ENCODE measurements at regions not wholly inside any gene's neighbourhood (a gene's known extent, or its start where the extent isn't known, plus 50 kb on each side); places are given as distances from the start of the nearest gene placed in this dataset.

DNA sequence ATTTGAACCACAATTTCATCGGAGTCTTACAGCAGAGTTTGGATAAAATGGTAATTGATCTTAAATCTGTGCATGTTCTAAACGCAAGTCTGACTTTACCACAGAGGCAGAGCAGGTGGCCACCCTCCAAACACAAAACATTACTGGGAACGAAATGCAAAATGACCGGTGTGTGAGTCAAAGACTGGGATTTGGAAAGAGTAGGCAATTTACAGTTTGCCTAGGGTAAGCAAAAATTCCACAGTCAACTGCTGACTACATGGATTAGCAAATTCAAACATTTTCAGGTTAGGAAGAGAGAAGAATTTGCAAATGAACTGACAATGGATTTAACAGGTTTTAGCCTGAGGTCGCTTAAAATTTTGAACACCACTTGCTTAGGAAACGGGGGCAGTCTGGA lies 444.4 kb downstream of the HDGFL1 start:
- no peak for DNase-seq
- no peak overlapping the region for H3K27ac Mint-ChIP-seq
- CTCF ChIA-PET, result no interaction called here
- Histone ChIP-seq H3K4me1 (ENCODE audit: insufficient read depth, low read length) (no peaks in the 10 kb centered on the region), H3K4me3 (ENCODE audit: low read length) (no peak overlapping the region), H3K9me3 (ENCODE audit: low read length) (no peaks in the 10 kb centered on the region), H3K27me3 (ENCODE audit: insufficient read depth, low read length, poor library complexity, severe bottlenecking) (no peaks in the 10 kb centered on the region), H3K36me3 (ENCODE audit: insufficient read depth, low read length) (no peaks in the 10 kb centered on the region), H3K27ac (ENCODE audit: low read depth, low read length) (no peak overlapping the region)
- no peaks in the 10 kb centered on the region for H3K4me1 Mint-ChIP-seq
- H3K27me3 Mint-ChIP-seq, result no peaks in the 10 kb centered on the region
- H3K36me3 Mint-ChIP-seq, result no peaks in the 10 kb centered on the region
- peaks cover 0 to 9% (median 7%) of the 10 kb centered on the region in 5 donors for H3K9me3 Mint-ChIP-seq
- POLR2A ChIA-PET, result no interaction called here
- no peak overlapping the region for H3K4me3 Mint-ChIP-seq

DNA sequence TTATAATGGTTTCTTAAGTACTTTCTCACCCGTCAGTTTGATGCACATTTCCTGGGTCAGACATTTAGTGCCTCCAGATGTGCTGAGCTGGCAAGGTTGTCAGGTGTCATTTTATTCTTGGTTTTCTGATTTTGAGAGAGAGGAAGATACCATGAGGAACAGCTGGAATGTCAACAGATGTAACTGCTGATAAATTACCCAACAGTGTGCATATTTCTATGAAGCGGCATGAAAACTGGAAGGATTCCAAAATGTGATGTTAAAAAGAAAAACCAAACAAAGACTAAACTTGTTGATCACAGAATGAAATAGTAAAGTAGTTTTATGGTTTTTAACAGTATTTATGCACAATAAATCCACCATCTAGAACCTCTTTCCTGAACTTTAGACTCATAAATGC lies 447.3 kb downstream of the HDGFL1 start:
- H3K4me1 Mint-ChIP-seq, result no peaks in the 10 kb centered on the region
- POLR2A ChIA-PET, result no interaction called here

GRCh38 chr6:23021487-23021886 lies 452.1 kb downstream of the HDGFL1 start:
- Histone ChIP-seq H3K27me3 (ENCODE audit: insufficient read depth, low read length, poor library complexity, severe bottlenecking) (no peaks in the 10 kb centered on the region), H3K4me3 (ENCODE audit: low read length) (no peak overlapping the region), H3K9me3 (ENCODE audit: low read length) (no peaks in the 10 kb centered on the region), H3K4me1 (ENCODE audit: insufficient read depth, low read length) (no peaks in the 10 kb centered on the region), H3K36me3 (ENCODE audit: insufficient read depth, low read length) (no peaks in the 10 kb centered on the region), H3K27ac (ENCODE audit: low read depth, low read length) (no peak overlapping the region)
- no peaks in the 10 kb centered on the region for H3K4me1 Mint-ChIP-seq
- no peaks in the 10 kb centered on the region for H3K27me3 Mint-ChIP-seq
- CTCF ChIA-PET, result no interaction called here
- H3K36me3 Mint-ChIP-seq, result no peaks in the 10 kb centered on the region
- DNase-seq, result no peak
- POLR2A ChIA-PET, result no interaction called here
- H3K27ac Mint-ChIP-seq, result no peak overlapping the region
- H3K9me3 Mint-ChIP-seq, result peaks cover 0 to 8% (median 4%) of the 10 kb centered on the region in 5 donors
- no peak overlapping the region for H3K4me3 Mint-ChIP-seq

More for the DNA sequence above, 447.3 kb downstream of the HDGFL1 start:
- Mint-ChIP-seq H3K27me3 (no peaks in the 10 kb centered on the region), H3K36me3 (no peaks in the 10 kb centered on the region), H3K9me3 (peaks cover 0 to 8% (median 4%) of the 10 kb centered on the region in 5 donors), H3K4me3 (no peak overlapping the region), H3K27ac (no peak overlapping the region)
- Histone ChIP-seq H3K27me3 (ENCODE audit: insufficient read depth, low read length, poor library complexity, severe bottlenecking) (no peaks in the 10 kb centered on the region), H3K36me3 (ENCODE audit: insufficient read depth, low read length) (no peaks in the 10 kb centered on the region), H3K9me3 (ENCODE audit: low read length) (no peaks in the 10 kb centered on the region), H3K4me1 (ENCODE audit: insufficient read depth, low read length) (no peaks in the 10 kb centered on the region), H3K27ac (ENCODE audit: low read depth, low read length) (no peak overlapping the region), H3K4me3 (ENCODE audit: low read length) (no peak overlapping the region)
- no peak for DNase-seq
- CTCF ChIA-PET, result no interaction called here

- peaks cover 0 to 10% (median 4%) of the 10 kb centered on the region in 5 donors for H3K9me3 Mint-ChIP-seq
- no peak for DNase-seq
- Histone ChIP-seq H3K4me1 (ENCODE audit: insufficient read depth, low read length) (no peaks in the 10 kb centered on the region), H3K4me3 (ENCODE audit: low read length) (no peak overlapping the region), H3K27me3 (ENCODE audit: insufficient read depth, low read length, poor library complexity, severe bottlenecking) (no peaks in the 10 kb centered on the region), H3K36me3 (ENCODE audit: insufficient read depth, low read length) (no peaks in the 10 kb centered on the region), H3K9me3 (ENCODE audit: low read length) (no peaks in the 10 kb centered on the region), H3K27ac (ENCODE audit: low read depth, low read length) (no peak overlapping the region)
- H3K4me3 Mint-ChIP-seq, result no peak overlapping the region
- H3K27ac Mint-ChIP-seq, result no peak overlapping the region
- no peaks in the 10 kb centered on the region for H3K4me1 Mint-ChIP-seq
- ChIA-PET CTCF (no interaction called here), POLR2A (no interaction called here)
- no peaks in the 10 kb centered on the region for H3K27me3 Mint-ChIP-seq
- H3K36me3 Mint-ChIP-seq, result no peaks in the 10 kb centered on the region
Observed at GRCh38 chr6:23027281-23027680, 457.9 kb downstream of the HDGFL1 start.

DNA sequence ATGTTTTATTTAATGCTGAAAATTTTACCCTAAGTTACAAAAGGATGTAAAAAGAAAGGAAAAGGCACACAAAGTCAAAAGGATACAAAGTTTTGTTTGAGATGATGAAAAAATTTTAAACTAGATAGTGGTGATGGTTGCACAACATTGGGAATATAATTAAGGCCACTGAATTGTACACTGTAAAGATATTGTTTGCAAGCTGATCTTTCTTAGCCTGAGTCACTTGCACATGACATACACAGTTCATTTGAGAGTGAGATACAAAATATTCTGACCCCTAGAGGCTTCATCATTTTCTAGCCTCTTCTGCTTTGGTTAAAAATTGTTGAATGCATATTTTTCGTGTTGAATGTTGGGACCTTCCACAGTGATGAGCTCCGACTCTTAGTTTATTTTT lies 462.6 kb downstream of the HDGFL1 start:
- peaks cover 2 to 8% (median 4%) of the 10 kb centered on the region in 5 donors for H3K9me3 Mint-ChIP-seq
- ChIA-PET POLR2A (no interaction called here), CTCF (no interaction called here)
- H3K4me1 Mint-ChIP-seq, result no peaks in the 10 kb centered on the region
- no peak overlapping the region for H3K4me3 ChIP-seq (ENCODE audit: low read length)
- H3K9me3 ChIP-seq (ENCODE audit: low read length), result no peaks in the 10 kb centered on the region
- no peaks in the 10 kb centered on the region for H3K27me3 Mint-ChIP-seq
- H3K36me3 ChIP-seq (ENCODE audit: insufficient read depth, low read length), result no peaks in the 10 kb centered on the region
- H3K27me3 ChIP-seq (ENCODE audit: insufficient read depth, low read length, poor library complexity, severe bottlenecking), result no peaks in the 10 kb centered on the region
- DNase-seq, result no peak
- no peaks in the 10 kb centered on the region for H3K4me1 ChIP-seq (ENCODE audit: insufficient read depth, low read length)
- no peak overlapping the region for H3K27ac Mint-ChIP-seq
- no peak overlapping the region for H3K4me3 Mint-ChIP-seq
- H3K27ac ChIP-seq (ENCODE audit: low read depth, low read length), result no peak overlapping the region
- no peaks in the 10 kb centered on the region for H3K36me3 Mint-ChIP-seq

DNA sequence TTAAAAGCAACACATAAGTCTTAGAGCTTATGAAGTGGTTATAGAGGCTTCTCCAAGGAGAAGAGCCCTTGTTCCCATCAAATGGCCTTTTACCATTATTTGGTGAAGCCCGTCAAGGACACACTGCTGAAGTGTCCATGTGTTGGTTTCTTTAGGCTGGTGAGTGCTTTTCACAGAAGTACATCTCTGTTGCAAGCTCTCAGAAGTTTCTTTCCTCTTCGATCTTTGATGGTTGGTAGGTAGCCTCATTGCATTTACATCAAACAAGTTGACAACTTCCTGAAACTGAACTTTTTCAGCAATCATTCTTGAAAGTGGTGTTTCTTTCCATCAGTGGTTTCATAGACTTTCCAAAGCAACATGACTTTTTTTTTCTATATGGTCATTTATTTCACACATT lies 465.6 kb downstream of the HDGFL1 start:
- H3K27me3 ChIP-seq (ENCODE audit: insufficient read depth, low read length, poor library complexity, severe bottlenecking), result no peaks in the 10 kb centered on the region
- H3K4me3 Mint-ChIP-seq, result no peak overlapping the region
- no peaks in the 10 kb centered on the region for H3K9me3 ChIP-seq (ENCODE audit: low read length)
- H3K4me3 ChIP-seq (ENCODE audit: low read length), result no peak overlapping the region
- no peaks in the 10 kb centered on the region for H3K4me1 ChIP-seq (ENCODE audit: insufficient read depth, low read length)
- H3K9me3 Mint-ChIP-seq, result peaks cover 0 to 5% (median 3%) of the 10 kb centered on the region in 5 donors
- no peak for DNase-seq
- H3K36me3 ChIP-seq (ENCODE audit: insufficient read depth, low read length), result no peaks in the 10 kb centered on the region
- H3K4me1 Mint-ChIP-seq, result no peaks in the 10 kb centered on the region
- H3K36me3 Mint-ChIP-seq, result no peaks in the 10 kb centered on the region
- CTCF ChIA-PET, result no interaction called here
- no peak overlapping the region for H3K27ac Mint-ChIP-seq
- H3K27me3 Mint-ChIP-seq, result no peaks in the 10 kb centered on the region
- no peak overlapping the region for H3K27ac ChIP-seq (ENCODE audit: low read depth, low read length)
- POLR2A ChIA-PET, result no interaction called here

DNA sequence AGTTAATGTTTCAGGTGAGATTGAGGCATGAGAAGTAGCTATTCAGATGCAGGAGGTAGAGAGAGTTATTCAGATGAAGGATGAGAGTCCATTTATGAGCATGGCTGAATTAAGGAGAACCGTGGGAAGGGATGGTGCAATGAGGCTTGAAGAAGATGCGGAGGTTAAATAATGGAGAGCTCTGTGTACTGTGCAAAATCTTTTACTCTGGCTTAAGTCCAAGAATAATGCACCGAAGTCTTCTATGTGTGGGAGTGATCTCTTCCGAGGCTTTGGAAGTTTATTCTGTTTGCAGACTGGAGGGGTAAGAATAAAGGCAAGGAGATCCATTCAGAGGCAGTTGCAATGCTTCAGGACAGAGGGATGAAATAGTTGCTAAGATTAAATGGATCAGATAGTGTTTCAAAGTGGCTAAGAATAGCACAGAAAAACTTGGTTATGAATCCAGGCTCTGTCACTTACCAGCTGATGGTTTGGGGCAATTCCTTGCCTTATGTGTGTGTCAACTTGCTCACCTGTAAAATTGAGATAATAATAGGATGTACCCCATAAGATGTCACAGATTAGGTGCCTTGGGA lies 467.1 kb downstream of the HDGFL1 start:
- DNase-seq, result no peak
- Histone ChIP-seq H3K36me3 (ENCODE audit: insufficient read depth, low read length) (no peaks in the 10 kb centered on the region), H3K27me3 (ENCODE audit: insufficient read depth, low read length, poor library complexity, severe bottlenecking) (no peaks in the 10 kb centered on the region), H3K9me3 (ENCODE audit: low read length) (no peaks in the 10 kb centered on the region), H3K4me1 (ENCODE audit: insufficient read depth, low read length) (no peaks in the 10 kb centered on the region), H3K27ac (ENCODE audit: low read depth, low read length) (no peak overlapping the region), H3K4me3 (ENCODE audit: low read length) (no peak overlapping the region)
- no peak overlapping the region for H3K27ac Mint-ChIP-seq
- POLR2A ChIA-PET, result no interaction called here
- no peak overlapping the region for H3K4me3 Mint-ChIP-seq
- H3K36me3 Mint-ChIP-seq, result no peaks in the 10 kb centered on the region
- no peaks in the 10 kb centered on the region for H3K27me3 Mint-ChIP-seq
- no peaks in the 10 kb centered on the region for H3K4me1 Mint-ChIP-seq
- CTCF ChIA-PET, result no interaction called here
- peaks cover 0 to 4% (median 2%) of the 10 kb centered on the region in 5 donors for H3K9me3 Mint-ChIP-seq

DNA sequence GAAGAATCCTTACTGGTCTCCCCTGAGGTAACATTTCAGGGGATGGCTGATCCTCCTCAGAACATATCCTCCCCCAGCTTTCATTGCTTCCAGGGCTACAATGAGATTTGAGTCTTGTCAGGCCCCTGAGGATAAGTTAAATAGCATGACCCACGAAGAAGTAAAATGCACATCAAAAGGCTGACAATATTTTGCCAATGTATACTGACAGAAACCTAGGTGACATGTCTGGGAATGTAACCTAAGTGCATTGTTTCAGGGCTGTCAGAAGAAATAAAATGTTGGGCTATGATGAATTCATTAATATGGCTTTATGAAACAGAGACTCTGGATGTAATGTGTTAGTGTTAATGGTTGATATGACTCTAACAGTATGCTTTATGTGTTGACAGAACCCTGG lies 471.5 kb downstream of the HDGFL1 start:
- no peaks in the 10 kb centered on the region for H3K4me1 ChIP-seq (ENCODE audit: insufficient read depth, low read length)
- no peaks in the 10 kb centered on the region for H3K27me3 ChIP-seq (ENCODE audit: insufficient read depth, low read length, poor library complexity, severe bottlenecking)
- no peaks in the 10 kb centered on the region for H3K9me3 ChIP-seq (ENCODE audit: low read length)
- POLR2A ChIA-PET, result no interaction called here
- no peaks in the 10 kb centered on the region for H3K36me3 Mint-ChIP-seq
- H3K4me3 Mint-ChIP-seq, result no peak overlapping the region
- H3K27me3 Mint-ChIP-seq, result peaks cover 0 to 2% of the 10 kb centered on the region in 2 donors
- H3K9me3 Mint-ChIP-seq, result peaks cover 0 to 2% (median 0%) of the 10 kb centered on the region in 5 donors
- H3K4me3 ChIP-seq (ENCODE audit: low read length), result no peak overlapping the region
- H3K36me3 ChIP-seq (ENCODE audit: insufficient read depth, low read length), result no peaks in the 10 kb centered on the region
- H3K27ac Mint-ChIP-seq, result no peak overlapping the region
- H3K4me1 Mint-ChIP-seq, result no peaks in the 10 kb centered on the region
- H3K27ac ChIP-seq (ENCODE audit: low read depth, low read length), result no peak overlapping the region
- CTCF ChIA-PET, result no interaction called here
- DNase-seq, result no peak

DNA sequence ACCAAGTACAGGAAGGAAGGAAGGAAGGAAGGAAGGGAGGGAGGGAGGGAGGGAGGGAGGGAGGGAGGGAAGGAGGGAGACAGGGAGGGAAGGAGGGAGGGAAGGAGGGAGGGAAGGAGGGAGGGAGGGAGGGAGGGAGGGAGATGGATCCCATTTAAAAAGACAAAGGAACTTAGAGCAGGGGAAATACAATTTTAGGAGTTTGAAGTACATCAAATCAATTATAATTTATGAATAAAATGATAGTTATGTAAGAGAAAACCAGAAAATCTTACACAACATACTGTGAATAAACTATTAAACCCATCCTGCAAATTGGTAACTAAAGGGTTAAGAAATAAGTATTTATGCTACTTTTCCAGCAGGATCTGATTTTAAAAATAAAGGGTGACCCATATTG lies 475.9 kb downstream of the HDGFL1 start:
- H3K27ac ChIP-seq (ENCODE audit: low read depth, low read length), result no peak overlapping the region
- H3K9me3 ChIP-seq (ENCODE audit: low read length), result no peaks in the 10 kb centered on the region
- Mint-ChIP-seq H3K4me1 (no peaks in the 10 kb centered on the region), H3K4me3 (no peak overlapping the region), H3K36me3 (no peaks in the 10 kb centered on the region), H3K27me3 (peaks cover 0 to 2% of the 10 kb centered on the region in 2 donors), H3K9me3 (peaks cover 0 to 4% (median 3%) of the 10 kb centered on the region in 5 donors), H3K27ac (no peak overlapping the region)
- CTCF ChIA-PET, result no interaction called here
- no peak overlapping the region for H3K4me3 ChIP-seq (ENCODE audit: low read length)
- H3K27me3 ChIP-seq (ENCODE audit: insufficient read depth, low read length, poor library complexity, severe bottlenecking), result no peaks in the 10 kb centered on the region
- POLR2A ChIA-PET, result no interaction called here
- no peak for DNase-seq
- no peaks in the 10 kb centered on the region for H3K4me1 ChIP-seq (ENCODE audit: insufficient read depth, low read length)
- no peaks in the 10 kb centered on the region for H3K36me3 ChIP-seq (ENCODE audit: insufficient read depth, low read length)

All from CD8-positive, alpha-beta memory T cell (primary cell).